ENCODE measurements at regions not wholly inside any gene's neighbourhood (a gene's known extent, or its start where the extent isn't known, plus 50 kb on each side); places are given as distances from the start of the nearest gene placed in this dataset.
"Not testable (repeated sequence)": the region's sequence is repeated elsewhere in the genome, so short reads cannot be mapped to it uniquely, and the experiment has no call there.

- DNase-seq (ENCODE audit: extremely low read depth, low read depth): peak; percentile 42
Observed at GRCh38 chr13:28574617-28575142, 79.8 kb upstream of the FLT1 start.

GRCh38 chr13:28573595-28574373, 78.9 kb upstream of the FLT1 start:
- DNase-seq (ENCODE audit: extremely low read depth, low read depth): no peak

GRCh38 chr13:28572871-28573270, 77.9 kb upstream of the FLT1 start:
- no peak for DNase-seq (ENCODE audit: extremely low read depth, low read depth)

- DNase-seq (ENCODE audit: extremely low read depth, low read depth): not testable (repeated sequence)
Observed at GRCh38 chr13:28570356-28570755, 75.4 kb upstream of the FLT1 start.

GRCh38 chr13:28569886-28570285, 75.0 kb upstream of the FLT1 start:
- DNase-seq (ENCODE audit: extremely low read depth, low read depth): no peak

- DNase-seq (ENCODE audit: extremely low read depth, low read depth): no peak
Observed at GRCh38 chr13:28568286-28568685, 73.4 kb upstream of the FLT1 start.

GRCh38 chr13:28566891-28567290, 72.0 kb upstream of the FLT1 start:
- DNase-seq (ENCODE audit: extremely low read depth, low read depth): no peak

GRCh38 chr13:28566283-28566682, 71.4 kb upstream of the FLT1 start:
- DNase-seq (ENCODE audit: extremely low read depth, low read depth): no peak

GRCh38 chr13:28564030-28564429, 69.1 kb upstream of the FLT1 start:
- no peak for DNase-seq (ENCODE audit: extremely low read depth, low read depth)

- DNase-seq (ENCODE audit: extremely low read depth, low read depth): no peak
Observed at GRCh38 chr13:28563609-28564008, 68.7 kb upstream of the FLT1 start.

GRCh38 chr13:28560612-28561011, 65.7 kb upstream of the FLT1 start:
- no peak for DNase-seq (ENCODE audit: extremely low read depth, low read depth)

GRCh38 chr13:28559636-28560259, 64.8 kb upstream of the FLT1 start:
- no peak for DNase-seq (ENCODE audit: extremely low read depth, low read depth)

- no peak for DNase-seq (ENCODE audit: extremely low read depth, low read depth)
Observed at GRCh38 chr13:28558567-28558966, 63.6 kb upstream of the FLT1 start.

- peak; percentile 4 for DNase-seq (ENCODE audit: extremely low read depth, low read depth)
Observed at GRCh38 chr13:28557725-28558520, 63.0 kb upstream of the FLT1 start.

GRCh38 chr13:28555096-28555495, 60.2 kb upstream of the FLT1 start:
- no peak for DNase-seq (ENCODE audit: extremely low read depth, low read depth)

GRCh38 chr13:28553971-28554370, 59.0 kb upstream of the FLT1 start:
- no peak for DNase-seq (ENCODE audit: extremely low read depth, low read depth)

GRCh38 chr13:28552288-28552687, 57.4 kb upstream of the FLT1 start:
- no peak for DNase-seq (ENCODE audit: extremely low read depth, low read depth)

- DNase-seq (ENCODE audit: extremely low read depth, low read depth): no peak
Observed at GRCh38 chr13:28551498-28551895, 56.6 kb upstream of the FLT1 start.

- no peak for DNase-seq (ENCODE audit: extremely low read depth, low read depth)
Observed at GRCh38 chr13:28550721-28551497, 56.0 kb upstream of the FLT1 start.

- DNase-seq (ENCODE audit: extremely low read depth, low read depth): no peak
Observed at GRCh38 chr13:28550091-28550490, 55.2 kb upstream of the FLT1 start.

GRCh38 chr13:28548872-28549271, 53.9 kb upstream of the FLT1 start:
- DNase-seq (ENCODE audit: extremely low read depth, low read depth): no peak
